Sigmoid colon (tissue), 6 donors: ENCODE measurements at regions not wholly inside any gene's neighbourhood (a gene's known extent, or its start where the extent isn't known, plus 50 kb on each side); places are given as distances from the start of the nearest gene placed in this dataset.

Source experiments
- DNase-seq: peaks from one replicate; pipeline ENCODE4 v3.0.0-alpha.2; 2019
- H3K27ac ChIP-seq, 4 donors: fragments of 200-600 bp; sonication (generic); one replicate each; pipeline ENCODE4 v1.5.1; 2016 to 2019; ENCODE audit warnings: mild to moderate bottlenecking in 1 of 4
- H3K27me3 ChIP-seq, 3 donors: fragments of 200-600 bp; sonication (generic); one replicate each; pipeline ENCODE4 v1.5.1; 2019; ENCODE audit warnings: mild to moderate bottlenecking in 1 of 3
- H3K36me3 ChIP-seq, 4 donors: fragments of 200-600 bp; sonication (generic); one replicate each; pipeline ENCODE4 v1.5.1; 2016 to 2019
- H3K4me1 ChIP-seq, 4 donors: fragments of 200-600 bp; sonication (generic); one replicate each; pipeline ENCODE4 v1.5.1; 2017 to 2019
- H3K4me3 ChIP-seq, 4 donors: fragments of 200-600 bp; sonication (generic); one replicate each; pipeline ENCODE4 v1.5.1; 2017 to 2019; ENCODE audit warnings: mild to moderate bottlenecking in 2 of 4, moderate library complexity in 1 of 4
- H3K9me3 ChIP-seq, 4 donors: fragments of 200-600 bp in 3 of 4; sonication (generic) in 3 of 4; one replicate each; pipeline versions ENCODE4 v1.5.1 to v1.6.1; 2013 to 2019
- CTCF ChIP-seq, 4 experiments: fragments of 450-650 bp in 3 of 4; fragments of 200-600 bp in 1 of 4; IDR thresholded peaks; one replicate each; pipeline ENCODE4 v1.5.1; 2016 to 2019; ENCODE audit warnings: antibody characterized with exemption in 4 of 4, mild to moderate bottlenecking in 3 of 4, moderate library complexity in 2 of 4
- EP300 ChIP-seq, 4 donors: sonication (generic); formaldehyde crosslinking; IDR thresholded peaks; one replicate each; pipeline ENCODE4 v1.6.1; 2017; ENCODE audit warnings: antibody characterized with exemption in 4 of 4
- POLR2A ChIP-seq, 2 donors: fragments of 450-650 bp; IDR thresholded peaks; one replicate each; pipeline ENCODE4 v1.6.1; 2016; ENCODE audit warnings: antibody characterized with exemption in 2 of 2, mild to moderate bottlenecking in 2 of 2, moderate library complexity in 2 of 2
- POLR2AphosphoS5 ChIP-seq, 4 donors: sonication (generic); formaldehyde crosslinking; IDR thresholded peaks; one replicate each; pipeline ENCODE4 v1.6.1; 2017; ENCODE audit warnings: antibody characterized with exemption in 4 of 4
- WGBS, 2 donors: extraction: QIAGEN DNeasy Blood & Tissue Kit; methylation state at CpG; one replicate each; pipeline ENCODE4 v1.1.7; 2013; 5-methylcytosine and 5-hydroxymethylcytosine counted together
- intact Hi-C: fragments of 100-400 bp; cut with DNase I; formaldehyde crosslinking; loops from one replicate; pipeline ENCODE4 v1.15.1; 2023
- donor health status: healthy with polysubstance abuse.
- donor health status: healthy.

GRCh38 chr3:110413807-110414748 is 657.5 kb upstream of the NECTIN3 start:
- Histone ChIP-seq H3K9me3 (no peaks in the 10 kb centered on the region), H3K27me3 (no peaks in the 10 kb centered on the region), H3K36me3 (no peaks in the 10 kb centered on the region), H3K27ac (peak overlapping the region in 1 of 4 donors; percentile 4), H3K4me1 (peaks cover 0 to 4% (median 0%) of the 10 kb centered on the region in 4 donors), H3K4me3 (no peak overlapping the region)
- DNase-seq = no peak
- no peak for TF ChIP-seq POLR2AphosphoS5 (IDR thresholded peaks at IDR 0.05)
- TF ChIP-seq CTCF (IDR thresholded peaks at IDR 0.05) = no peak
- TF ChIP-seq EP300 (IDR thresholded peaks at IDR 0.05) = no peak
- no peak for TF ChIP-seq POLR2A (IDR thresholded peaks at IDR 0.05)
- intact Hi-C loops = no loop called here
- WGBS, 2 donors = 66 to 68% methylated on average over 4 of the region's 4 CpGs

- Histone ChIP-seq H3K36me3 (no peaks in the 10 kb centered on the region), H3K4me3 (no peak overlapping the region), H3K9me3 (no peaks in the 10 kb centered on the region), H3K27me3 (no peaks in the 10 kb centered on the region), H3K4me1 (peaks cover 0 to 4% (median 0%) of the 10 kb centered on the region in 4 donors), H3K27ac (no peak overlapping the region)
- TF ChIP-seq POLR2AphosphoS5 (IDR thresholded peaks at IDR 0.05) = no peak
- TF ChIP-seq POLR2A (IDR thresholded peaks at IDR 0.05) = no peak
- no peak for TF ChIP-seq CTCF (IDR thresholded peaks at IDR 0.05)
- TF ChIP-seq EP300 (IDR thresholded peaks at IDR 0.05) = no peak
- intact Hi-C loops = no loop called here
- WGBS, 2 donors = 87 to 89% methylated on average over 3 of the region's 3 CpGs
- no peak for DNase-seq
Measured at GRCh38 chr3:110414855-110415254, 656.8 kb upstream of the NECTIN3 start.

- WGBS, 2 donors = 51 to 78% methylated on average over 2 of the region's 2 CpGs
- DNase-seq = no peak
- H3K4me1 ChIP-seq = peaks cover 0 to under 1% (median 0%) of the 10 kb centered on the region in 4 donors
- TF ChIP-seq EP300 (IDR thresholded peaks at IDR 0.05) (no peak), CTCF (IDR thresholded peaks at IDR 0.05) (no peak), POLR2AphosphoS5 (IDR thresholded peaks at IDR 0.05) (no peak), POLR2A (IDR thresholded peaks at IDR 0.05) (no peak)
- H3K4me3 ChIP-seq = no peak overlapping the region
- intact Hi-C loops = no loop called here
- H3K9me3 ChIP-seq = no peaks in the 10 kb centered on the region
- no peaks in the 10 kb centered on the region for H3K27me3 ChIP-seq
- H3K36me3 ChIP-seq = no peaks in the 10 kb centered on the region
- no peak overlapping the region for H3K27ac ChIP-seq
Measured at GRCh38 chr3:110419096-110419495, 652.5 kb upstream of the NECTIN3 start.

- intact Hi-C loops = no loop called here
- no peaks in the 10 kb centered on the region for H3K27me3 ChIP-seq
- no peaks in the 10 kb centered on the region for H3K36me3 ChIP-seq
- no peak overlapping the region for H3K27ac ChIP-seq
- no peak for DNase-seq
- TF ChIP-seq POLR2A (IDR thresholded peaks at IDR 0.05) (no peak), CTCF (IDR thresholded peaks at IDR 0.05) (no peak), POLR2AphosphoS5 (IDR thresholded peaks at IDR 0.05) (no peak), EP300 (IDR thresholded peaks at IDR 0.05) (no peak)
- WGBS, 2 donors = 60 to 77% methylated on average over 2 of the region's 2 CpGs
- no peaks in the 10 kb centered on the region for H3K4me1 ChIP-seq
- no peaks in the 10 kb centered on the region for H3K9me3 ChIP-seq
- H3K4me3 ChIP-seq = no peak overlapping the region
Measured at GRCh38 chr3:110419601-110420000, 652.0 kb upstream of the NECTIN3 start.
